NB4 (cell line): ENCODE measurements at regions not wholly inside any gene's neighbourhood (a gene's known extent, or its start where the extent isn't known, plus 50 kb on each side); places are given as distances from the start of the nearest gene placed in this dataset.

Experiments
- CTCF ChIP-seq: IDR thresholded peaks from one replicate; pipeline ENCODE4 v1.5.1; 2012; ENCODE audit warnings: low read depth, low read length
- MAX ChIP-seq: IDR thresholded peaks from 2 replicates; pipeline ENCODE4 v1.6.1; 2011; ENCODE audit warnings: low read depth, low read length
- MYC ChIP-seq: IDR thresholded peaks from 2 replicates; pipeline ENCODE4 v1.6.1; 2011; ENCODE audit warnings: low read depth, low read length
- POLR2A ChIP-seq: IDR thresholded peaks from 2 replicates; pipeline ENCODE4 v1.6.1; 2011; ENCODE audit warnings: mild to moderate bottlenecking; ENCODE audit not compliant: insufficient read length; ENCODE audit errors: extremely low read depth

GRCh38 chr5:82601077-82601476, 322.9 kb upstream of the RPS23 start:
- TF ChIP-seq CTCF (no peak), MAX (no peak), POLR2A (no peak), MYC (no peak)
